Aorta (tissue), 5 donors: ENCODE measurements at regions not wholly inside any gene's neighbourhood (a gene's known extent, or its start where the extent isn't known, plus 50 kb on each side); places are given as distances from the start of the nearest gene placed in this dataset.
A peak's percentile ranks its signal among the peaks of the same experiment; 100 is the strongest.

ENCODE experiments used
- ATAC-seq: fragments of 200-7000 bp; cut with Tn5 transposase; one replicate; pipeline ENCODE4 v1.9.1; 2022; ENCODE audit warnings: moderate library complexity; ENCODE audit not compliant: low FRiP score
- DNase-seq, 2 donors: peaks; one replicate each; pipeline ENCODE4 v3.0.0-alpha.2; 2020
- H3K27ac ChIP-seq, 2 donors: one replicate each; pipeline ENCODE4 v1.5.1; 2013; ENCODE audit warnings: low read length in 2 of 2, mild to moderate bottlenecking in 2 of 2, moderate library complexity in 2 of 2, control low read depth in 1 of 2, inconsistent platforms in 1 of 2, low read depth in 1 of 2
- H3K27me3 ChIP-seq, 2 donors: one replicate each; pipeline ENCODE4 v1.6.1; 2013; ENCODE audit warnings: control low read depth in 1 of 2, low read length in 1 of 2, mild to moderate bottlenecking in 1 of 2, moderate library complexity in 1 of 2; ENCODE audit not compliant: insufficient read depth in 2 of 2, control insufficient read depth in 1 of 2
- H3K36me3 ChIP-seq, 2 donors: one replicate each; pipeline ENCODE4 v1.6.1; 2013; ENCODE audit warnings: control low read depth in 1 of 2, low read length in 1 of 2, mild to moderate bottlenecking in 1 of 2; ENCODE audit not compliant: insufficient read depth in 2 of 2, control insufficient read depth in 1 of 2
- H3K4me1 ChIP-seq, 2 donors: one replicate each; pipeline ENCODE4 v1.6.1; 2013; ENCODE audit warnings: low read length in 2 of 2, control low read depth in 1 of 2, mild to moderate bottlenecking in 1 of 2, moderate library complexity in 1 of 2; ENCODE audit not compliant: insufficient read depth in 2 of 2, control insufficient read depth in 1 of 2
- H3K4me3 ChIP-seq, 2 donors: one replicate each; pipeline ENCODE4 v1.5.1; 2013; ENCODE audit warnings: low read length in 2 of 2, control low read depth in 1 of 2, mild to moderate bottlenecking in 1 of 2
- H3K9me3 ChIP-seq: one replicate; pipeline ENCODE4 v1.6.1; 2013; ENCODE audit warnings: mild to moderate bottlenecking, low read length; ENCODE audit not compliant: control insufficient read depth
- WGBS, 2 donors: extraction: QIAGEN DNeasy Blood & Tissue Kit; methylation state at CpG; one replicate each; pipeline ENCODE4 v1.1.7; 2013; 5-methylcytosine and 5-hydroxymethylcytosine counted together
- intact Hi-C, 2 donors: fragments of 100-400 bp; cut with DNase I; formaldehyde crosslinking; loops; one replicate each; pipeline versions ENCODE4 v1.14.2 to v1.15.0; 2022
- donor health status: healthy with polysubstance abuse.
- donor health status: Bipolar disorder and iron deficiency.
- donor health status: DM: no; HTN: no; CAD: no.
- donor health status: DM: no; HTN: no; CAD: no.
- donor health status: DM: yes; HTN: yes; CAD: no.

DNA sequence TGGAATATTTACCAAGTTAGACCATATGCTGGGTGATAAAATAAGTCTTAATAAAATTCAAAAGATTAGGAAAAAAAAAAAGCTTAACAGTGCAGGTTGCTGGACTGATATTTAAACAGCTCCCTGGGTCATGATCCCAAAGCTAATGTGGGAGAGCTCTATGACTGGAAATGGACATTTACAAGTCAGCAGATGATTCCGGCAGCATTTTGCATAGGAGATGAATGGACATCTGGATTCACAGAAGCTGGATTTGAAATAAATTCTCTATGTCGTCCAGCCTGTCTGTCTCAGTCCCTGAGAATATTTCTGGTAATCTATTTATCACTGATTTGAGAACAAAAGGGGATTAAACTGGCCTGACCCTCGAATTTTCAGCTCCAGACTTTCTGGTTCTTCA, 52.3 kb upstream of the KLHL25 start:
- Histone ChIP-seq H3K4me1 (no peaks in the 10 kb centered on the region), H3K4me3 (no peak overlapping the region), H3K9me3 (peaks cover 1% of the 10 kb centered on the region), H3K36me3 (no peaks in the 10 kb centered on the region), H3K27ac (no peak overlapping the region), H3K27me3 (peaks cover 0 to 2% of the 10 kb centered on the region in 2 donors)
- DNase-seq (no peak), ATAC-seq (no peak)
- 54 to 62% methylated on average over 3 of the region's 3 CpGs for WGBS, 2 donors
- intact Hi-C loops = no loop called here

GRCh38 chr15:85849946-85850345, 55.2 kb upstream of the KLHL25 start:
- ATAC-seq = no peak
- Histone ChIP-seq H3K36me3 (no peaks in the 10 kb centered on the region), H3K4me3 (no peak overlapping the region), H3K4me1 (no peaks in the 10 kb centered on the region), H3K27me3 (no peaks in the 10 kb centered on the region), H3K9me3 (no peaks in the 10 kb centered on the region), H3K27ac (no peak overlapping the region)
- peak in 1 of 2 donors; percentile 53 for DNase-seq
- 87 to 89% methylated on average over 11 of the region's 11 CpGs for WGBS, 2 donors
- intact Hi-C loops = no loop called here

DNA sequence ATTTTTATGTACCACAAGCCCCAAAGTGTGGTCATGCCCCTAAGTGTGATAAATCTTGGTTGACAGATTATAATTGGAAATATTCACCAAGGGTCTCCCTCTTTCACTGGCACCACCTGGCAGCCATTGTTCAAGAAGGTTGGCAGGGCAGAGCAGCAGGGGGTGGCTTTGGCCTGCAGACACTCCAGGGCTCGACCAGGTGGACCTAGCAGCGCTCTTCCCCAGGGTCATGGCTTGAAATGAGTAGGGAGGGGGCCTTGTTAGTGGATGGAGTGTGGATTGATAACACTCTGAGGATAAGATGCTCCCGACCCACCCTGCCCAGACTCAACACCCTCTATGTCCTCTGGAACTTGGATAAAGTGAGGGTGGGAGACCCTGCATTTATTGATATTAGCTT, 58.2 kb upstream of the KLHL25 start:
- no peaks in the 10 kb centered on the region for H3K27me3 ChIP-seq
- no peak overlapping the region for H3K27ac ChIP-seq
- ATAC-seq = no peak
- H3K4me1 ChIP-seq = no peaks in the 10 kb centered on the region
- 82 to 86% methylated on average over 3 of the region's 3 CpGs for WGBS, 2 donors
- no peak overlapping the region for H3K4me3 ChIP-seq
- no peaks in the 10 kb centered on the region for H3K36me3 ChIP-seq
- no peak for DNase-seq
- intact Hi-C loops = no loop called here
- H3K9me3 ChIP-seq = no peaks in the 10 kb centered on the region

- Histone ChIP-seq H3K27me3 (no peaks in the 10 kb centered on the region), H3K4me3 (no peak overlapping the region), H3K27ac (no peak overlapping the region), H3K36me3 (no peaks in the 10 kb centered on the region), H3K4me1 (no peaks in the 10 kb centered on the region), H3K9me3 (no peaks in the 10 kb centered on the region)
- 35 to 40% methylated on average over 11 of the region's 11 CpGs for WGBS, 2 donors
- intact Hi-C loops = no loop called here
- DNase-seq (no peak), ATAC-seq (peak; percentile 78)
Measured at GRCh38 chr15:85854345-85855097, 59.8 kb upstream of the KLHL25 start.

DNA sequence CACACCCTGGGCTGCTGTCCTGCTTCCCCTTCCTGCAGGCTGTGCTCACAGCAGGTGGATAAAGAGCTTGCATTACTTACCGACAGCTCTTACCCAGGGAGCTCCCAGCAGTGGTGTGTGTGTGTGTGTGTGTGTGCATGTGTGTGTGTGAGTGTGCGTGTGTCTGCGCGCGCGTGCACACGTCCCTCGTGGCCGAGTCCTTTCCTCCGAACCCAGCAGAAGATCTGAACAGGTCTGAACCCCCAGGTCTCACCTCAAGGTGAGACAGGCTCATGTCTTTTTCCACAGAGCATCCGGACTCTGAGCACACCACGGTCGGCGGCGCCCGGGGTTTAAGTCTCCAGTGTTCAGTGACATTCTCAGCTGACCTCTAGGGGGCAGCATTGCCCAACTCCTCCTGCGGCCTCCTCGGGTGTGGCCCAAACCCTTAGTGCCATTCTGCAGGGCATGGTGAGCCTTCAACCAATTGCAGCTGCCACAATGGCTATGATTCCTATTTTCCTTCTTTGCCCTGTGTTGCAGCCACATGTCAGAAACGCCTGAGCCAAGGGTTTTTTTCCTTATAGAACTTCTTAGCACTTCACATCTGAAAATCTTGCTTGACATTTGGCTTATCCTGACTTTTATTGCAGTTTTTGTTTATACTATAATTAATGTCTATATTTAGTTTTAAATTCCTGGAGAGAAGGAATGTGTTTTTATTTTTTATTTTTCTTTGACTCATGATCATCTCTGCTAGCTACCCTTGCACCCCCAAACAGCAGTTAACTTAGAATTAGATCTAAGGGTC, 64.1 kb upstream of the KLHL25 start:
- Histone ChIP-seq H3K9me3 (no peaks in the 10 kb centered on the region), H3K27me3 (no peaks in the 10 kb centered on the region), H3K27ac (no peak overlapping the region), H3K4me3 (no peak overlapping the region), H3K36me3 (no peaks in the 10 kb centered on the region), H3K4me1 (no peaks in the 10 kb centered on the region)
- 9 to 13% methylated on average over 19 of the region's 19 CpGs for WGBS, 2 donors
- DNase-seq = peak; percentile 70 to 88
- intact Hi-C loops = no loop called here
- ATAC-seq = peak; percentile 76

GRCh38 chr15:85859671-85860070, 64.9 kb upstream of the KLHL25 start:
- intact Hi-C loops = no loop called here
- Histone ChIP-seq H3K4me1 (no peaks in the 10 kb centered on the region), H3K27me3 (no peaks in the 10 kb centered on the region), H3K27ac (no peak overlapping the region), H3K9me3 (no peaks in the 10 kb centered on the region), H3K4me3 (no peak overlapping the region), H3K36me3 (no peaks in the 10 kb centered on the region)
- no peak for DNase-seq
- 71 to 85% methylated on average over 3 of the region's 3 CpGs for WGBS, 2 donors
- ATAC-seq = no peak

DNA sequence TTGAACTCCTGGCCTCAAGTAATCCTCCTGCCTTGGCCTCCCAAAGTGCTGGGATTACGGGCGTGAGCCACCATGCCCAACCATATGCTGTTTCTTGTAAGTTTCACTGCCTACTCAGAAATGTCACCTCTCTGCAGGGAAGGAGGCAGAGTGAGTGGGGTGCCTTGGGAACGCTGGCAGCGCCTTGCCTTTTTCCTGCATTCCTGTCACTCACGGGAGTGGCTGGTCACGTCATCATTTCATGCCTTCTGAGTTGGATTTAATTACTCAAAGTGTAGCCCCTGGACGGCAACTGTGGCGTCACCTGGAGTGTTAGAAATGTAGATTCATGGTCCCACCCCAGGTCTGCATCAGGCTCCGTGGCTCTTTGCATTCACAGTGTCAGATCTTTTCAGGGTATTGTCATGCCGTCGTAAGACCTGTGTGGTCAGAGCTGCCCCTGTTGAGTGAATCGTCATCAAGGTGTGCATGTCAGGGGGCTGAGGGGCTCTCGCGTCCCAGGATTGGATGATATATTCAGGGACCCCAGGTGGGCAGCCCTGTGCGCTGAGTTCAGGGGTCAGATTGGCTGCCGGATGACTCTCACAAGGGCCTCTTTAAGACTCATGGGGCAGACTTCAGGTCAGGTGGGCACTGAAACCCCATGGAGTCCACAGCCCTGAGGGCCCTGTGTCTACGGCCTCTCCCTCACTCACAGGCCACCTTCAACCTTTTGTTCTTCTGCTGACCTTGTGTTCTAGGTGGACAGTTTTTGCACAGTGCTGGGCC, 65.9 kb upstream of the KLHL25 start:
- no peaks in the 10 kb centered on the region for H3K4me1 ChIP-seq
- H3K9me3 ChIP-seq = no peaks in the 10 kb centered on the region
- H3K27me3 ChIP-seq = no peaks in the 10 kb centered on the region
- WGBS, 2 donors = 77 to 88% methylated on average over 17 of the region's 17 CpGs
- H3K27ac ChIP-seq = no peak overlapping the region
- intact Hi-C loops = no loop called here
- DNase-seq = no peak
- no peaks in the 10 kb centered on the region for H3K36me3 ChIP-seq
- no peak overlapping the region for H3K4me3 ChIP-seq
- ATAC-seq = no peak

DNA sequence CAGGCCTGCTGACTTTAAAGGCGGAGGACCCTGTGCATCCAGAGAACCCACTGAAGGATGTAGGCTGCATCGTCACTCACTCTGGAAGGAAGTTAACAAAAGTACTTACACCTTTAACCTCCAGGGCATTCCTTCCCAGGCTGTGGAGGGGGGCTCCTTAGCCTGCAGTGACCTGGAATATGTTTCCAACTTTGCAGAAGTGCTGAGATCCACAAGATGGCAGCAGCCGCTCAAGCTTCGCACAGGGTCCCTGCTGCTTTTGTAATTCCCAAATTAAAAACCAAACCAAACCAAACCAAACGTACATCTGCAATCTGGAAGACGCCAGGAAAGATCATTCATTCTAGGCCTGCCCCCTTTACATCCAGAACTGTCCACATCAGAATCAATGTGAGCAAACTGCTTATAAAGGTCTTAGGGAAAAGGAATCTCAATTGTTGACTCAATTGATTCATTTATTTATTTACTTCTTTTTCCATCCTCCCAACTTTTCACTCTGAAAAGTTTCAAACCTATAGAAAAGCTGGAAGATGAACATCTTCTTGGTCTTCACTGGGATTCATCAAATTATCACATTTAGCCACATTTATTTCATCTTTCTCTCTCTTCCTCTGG, 70.5 kb upstream of the KLHL25 start:
- ATAC-seq (peak; percentile 54), DNase-seq (no peak)
- Histone ChIP-seq H3K36me3 (no peaks in the 10 kb centered on the region), H3K9me3 (no peaks in the 10 kb centered on the region), H3K27me3 (no peaks in the 10 kb centered on the region), H3K4me3 (no peak overlapping the region), H3K4me1 (no peaks in the 10 kb centered on the region), H3K27ac (no peak overlapping the region)
- 12% methylated on average over 6 of the region's 6 CpGs for WGBS, 2 donors
- intact Hi-C loops = no loop called here
